Endodermal cell (in vitro differentiated cells): ENCODE measurements at regions not wholly inside any gene's neighbourhood (a gene's known extent, or its start where the extent isn't known, plus 50 kb on each side); places are given as distances from the start of the nearest gene placed in this dataset.

Source experiments
- DNase-seq: peaks from one replicate; pipeline ENCODE4 v3.0.0-alpha.2; 2017
- H3K27ac ChIP-seq: 2 replicates; pipeline ENCODE4 v1.5.1; 2013; ENCODE audit warnings: mild to moderate bottlenecking, low read depth, low read length, moderate library complexity
- H3K27me3 ChIP-seq: 2 replicates; pipeline ENCODE4 v1.6.1; 2013; ENCODE audit warnings: mild to moderate bottlenecking, low read length, moderate library complexity; ENCODE audit not compliant: insufficient read depth, control insufficient read depth, poor library complexity, severe bottlenecking
- H3K36me3 ChIP-seq: 2 replicates; pipeline ENCODE4 v1.7.0; 2013; ENCODE audit warnings: mild to moderate bottlenecking, low read length, moderate library complexity; ENCODE audit not compliant: control insufficient read depth, insufficient read depth
- H3K4me1 ChIP-seq: one replicate; pipeline ENCODE4 v1.7.0; 2013; ENCODE audit warnings: low read length; ENCODE audit not compliant: control insufficient read depth, insufficient read depth
- H3K4me3 ChIP-seq: 2 replicates; pipeline ENCODE4 v1.5.1; 2013; ENCODE audit warnings: mild to moderate bottlenecking, low read length, moderate library complexity
- H3K9ac ChIP-seq: 2 replicates; pipeline ENCODE4 v1.6.1; 2013; ENCODE audit warnings: mild to moderate bottlenecking, low read length, moderate library complexity; ENCODE audit not compliant: poor library complexity, severe bottlenecking; ENCODE audit errors: extremely low read depth
- H3K9me3 ChIP-seq: 2 replicates; pipeline ENCODE4 v1.6.1; 2013; ENCODE audit warnings: mild to moderate bottlenecking, low read length, moderate library complexity; ENCODE audit not compliant: control insufficient read depth
- H3K27ac Mint-ChIP-seq: 2 replicates; pipeline ENCODE4 v1.8.0; 2020; ENCODE audit warnings: mixed read lengths
- H3K27me3 Mint-ChIP-seq: 2 replicates; pipeline ENCODE4 v1.8.0; 2021; ENCODE audit warnings: mild to moderate bottlenecking, mixed read lengths; ENCODE audit not compliant: insufficient read depth
- H3K36me3 Mint-ChIP-seq: 2 replicates; pipeline ENCODE4 v1.8.0; 2020; ENCODE audit warnings: low read depth, mixed read lengths
- H3K4me1 Mint-ChIP-seq: 2 replicates; pipeline ENCODE4 v1.8.0; 2020; ENCODE audit warnings: mixed read lengths
- H3K4me3 Mint-ChIP-seq: 2 replicates; pipeline ENCODE4 v1.8.0; 2020; ENCODE audit warnings: mild to moderate bottlenecking, moderate library complexity, mixed read lengths
- H3K9me3 Mint-ChIP-seq: 2 replicates; pipeline ENCODE4 v1.8.0; 2020; ENCODE audit warnings: mild to moderate bottlenecking, mixed read lengths
- WGBS, 2 experiments: methylation state at CpG; one replicate each; pipeline versions ENCODE4 v1.1.5 to v1.1.7; 2013; ENCODE audit warnings: missing lambda C conversion rate in 2 of 2, mixed read lengths in 1 of 2; ENCODE audit not compliant: insufficient coverage in 1 of 2, insufficient read length in 1 of 2; 5-methylcytosine and 5-hydroxymethylcytosine counted together
- TF ChIP-seq, protein P1 (sequence below): fragments of 200-600 bp; sonication (generic); conservative IDR thresholded peaks from 2 replicates; pipeline ENCODE4 v1.5.0; 2021; ENCODE audit warnings: antibody characterized with exemption, mild to moderate bottlenecking

- no peaks in the 10 kb centered on the region for H3K36me3 Mint-ChIP-seq
- TF ChIP-seq, protein P1, sequence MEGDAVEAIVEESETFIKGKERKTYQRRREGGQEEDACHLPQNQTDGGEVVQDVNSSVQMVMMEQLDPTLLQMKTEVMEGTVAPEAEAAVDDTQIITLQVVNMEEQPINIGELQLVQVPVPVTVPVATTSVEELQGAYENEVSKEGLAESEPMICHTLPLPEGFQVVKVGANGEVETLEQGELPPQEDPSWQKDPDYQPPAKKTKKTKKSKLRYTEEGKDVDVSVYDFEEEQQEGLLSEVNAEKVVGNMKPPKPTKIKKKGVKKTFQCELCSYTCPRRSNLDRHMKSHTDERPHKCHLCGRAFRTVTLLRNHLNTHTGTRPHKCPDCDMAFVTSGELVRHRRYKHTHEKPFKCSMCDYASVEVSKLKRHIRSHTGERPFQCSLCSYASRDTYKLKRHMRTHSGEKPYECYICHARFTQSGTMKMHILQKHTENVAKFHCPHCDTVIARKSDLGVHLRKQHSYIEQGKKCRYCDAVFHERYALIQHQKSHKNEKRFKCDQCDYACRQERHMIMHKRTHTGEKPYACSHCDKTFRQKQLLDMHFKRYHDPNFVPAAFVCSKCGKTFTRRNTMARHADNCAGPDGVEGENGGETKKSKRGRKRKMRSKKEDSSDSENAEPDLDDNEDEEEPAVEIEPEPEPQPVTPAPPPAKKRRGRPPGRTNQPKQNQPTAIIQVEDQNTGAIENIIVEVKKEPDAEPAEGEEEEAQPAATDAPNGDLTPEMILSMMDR = no peak
- H3K27me3 Mint-ChIP-seq = no peaks in the 10 kb centered on the region
- no peak overlapping the region for H3K4me3 Mint-ChIP-seq
- Histone ChIP-seq H3K4me3 (no peak overlapping the region), H3K9me3 (no peaks in the 10 kb centered on the region), H3K27me3 (no peaks in the 10 kb centered on the region), H3K4me1 (no peaks in the 10 kb centered on the region), H3K27ac (no peak overlapping the region), H3K36me3 (no peaks in the 10 kb centered on the region), H3K9ac (no peak overlapping the region)
- H3K27ac Mint-ChIP-seq = no peak overlapping the region
- DNase-seq = no peak
- WGBS, 2 experiments = no CpG with 5 or more reads among the region's 2 CpGs
- H3K9me3 Mint-ChIP-seq = no peaks in the 10 kb centered on the region
- no peaks in the 10 kb centered on the region for H3K4me1 Mint-ChIP-seq
Measured at GRCh38 chr13:85533911-85534310, 265.3 kb downstream of the SLITRK6 start.

DNA sequence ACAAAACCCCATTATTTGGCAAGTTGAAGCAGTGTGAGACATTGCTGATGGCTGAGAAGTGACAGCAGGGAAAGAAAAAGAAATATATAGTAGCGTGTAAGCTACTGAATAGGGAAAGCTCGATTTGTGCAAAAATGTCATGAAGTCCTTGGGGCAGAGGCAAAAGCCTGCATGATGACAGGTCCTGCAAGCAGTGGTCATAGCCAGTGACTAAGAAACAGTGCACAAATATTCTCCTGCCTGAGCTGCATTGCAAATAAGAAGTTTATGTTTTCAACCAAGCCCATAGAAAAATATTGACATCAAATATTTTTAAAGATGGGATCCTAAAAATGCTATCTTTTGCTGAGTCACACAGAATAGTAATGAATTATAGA, 270.0 kb downstream of the SLITRK6 start:
- Histone ChIP-seq H3K4me3 (no peak overlapping the region), H3K9me3 (no peaks in the 10 kb centered on the region), H3K27ac (no peak overlapping the region), H3K36me3 (no peaks in the 10 kb centered on the region), H3K4me1 (no peaks in the 10 kb centered on the region), H3K27me3 (no peaks in the 10 kb centered on the region), H3K9ac (no peak overlapping the region)
- no peak for DNase-seq
- Mint-ChIP-seq H3K36me3 (no peaks in the 10 kb centered on the region), H3K4me3 (no peak overlapping the region), H3K27ac (no peak overlapping the region), H3K4me1 (no peaks in the 10 kb centered on the region), H3K27me3 (no peaks in the 10 kb centered on the region), H3K9me3 (no peaks in the 10 kb centered on the region)
- TF ChIP-seq, protein P1 = no peak
- WGBS, 2 experiments = 87 to 91% methylated on average over 2 of the region's 2 CpGs

GRCh38 chr13:85528491-85529217, 270.6 kb downstream of the SLITRK6 start:
- Histone ChIP-seq H3K4me3 (no peak overlapping the region), H3K27ac (no peak overlapping the region), H3K9ac (no peak overlapping the region), H3K27me3 (no peaks in the 10 kb centered on the region), H3K9me3 (no peaks in the 10 kb centered on the region), H3K4me1 (no peaks in the 10 kb centered on the region), H3K36me3 (no peaks in the 10 kb centered on the region)
- Mint-ChIP-seq H3K4me3 (no peak overlapping the region), H3K36me3 (no peaks in the 10 kb centered on the region), H3K27me3 (no peaks in the 10 kb centered on the region), H3K9me3 (no peaks in the 10 kb centered on the region), H3K27ac (no peak overlapping the region), H3K4me1 (no peaks in the 10 kb centered on the region)
- WGBS, 2 experiments = 81 to 84% methylated on average over 2 to 3 of the region's 3 CpGs
- no peak for DNase-seq
- TF ChIP-seq, protein P1 = no peak
